IPS DF 19.7 (cell line): ENCODE measurements at regions not wholly inside any gene's neighbourhood (a gene's known extent, or its start where the extent isn't known, plus 50 kb on each side); places are given as distances from the start of the nearest gene placed in this dataset.

Experiments used
- DNase-seq: peaks from one replicate; pipeline ENCODE4 v3.0.0-alpha.2; 2013; ENCODE audit warnings: low read depth, low spot score

GRCh38 chr2:238685713-238686112 lies 162.2 kb upstream of the TWIST2 start:
- no peak for DNase-seq

GRCh38 chr2:238686223-238686622 lies 161.7 kb upstream of the TWIST2 start:
- no peak for DNase-seq

- no peak for DNase-seq
Observed at GRCh38 chr2:238688193-238689153, 159.4 kb upstream of the TWIST2 start.

- DNase-seq: no peak
Observed at GRCh38 chr2:238689331-238689730, 158.6 kb upstream of the TWIST2 start.

- DNase-seq: no peak
Observed at GRCh38 chr2:238689871-238690389, 158.0 kb upstream of the TWIST2 start.

GRCh38 chr2:238690511-238690910 lies 157.4 kb upstream of the TWIST2 start:
- DNase-seq: no peak

- DNase-seq: no peak
Observed at GRCh38 chr2:238691596-238692491, 156.0 kb upstream of the TWIST2 start.

- DNase-seq: no peak
Observed at GRCh38 chr2:238692562-238692961, 155.3 kb upstream of the TWIST2 start.

GRCh38 chr2:238693337-238694093 lies 154.4 kb upstream of the TWIST2 start:
- DNase-seq: no peak

GRCh38 chr2:238694136-238694755 lies 153.6 kb upstream of the TWIST2 start:
- DNase-seq: no peak

GRCh38 chr2:238694922-238695321 lies 153.0 kb upstream of the TWIST2 start:
- DNase-seq: no peak

- no peak for DNase-seq
Observed at GRCh38 chr2:238695538-238695937, 152.3 kb upstream of the TWIST2 start.

- DNase-seq: no peak
Observed at GRCh38 chr2:238696331-238696730, 151.6 kb upstream of the TWIST2 start.

- DNase-seq: no peak
Observed at GRCh38 chr2:238696786-238697185, 151.1 kb upstream of the TWIST2 start.

- no peak for DNase-seq
Observed at GRCh38 chr2:238697193-238698071, 150.5 kb upstream of the TWIST2 start.

GRCh38 chr2:238698072-238698352 lies 149.9 kb upstream of the TWIST2 start:
- no peak for DNase-seq

- no peak for DNase-seq
Observed at GRCh38 chr2:238698451-238699306, 149.2 kb upstream of the TWIST2 start.

- no peak for DNase-seq
Observed at GRCh38 chr2:238699307-238700116, 148.4 kb upstream of the TWIST2 start.

GRCh38 chr2:238700117-238700457 lies 147.8 kb upstream of the TWIST2 start:
- DNase-seq: no peak
